Panc1 (cell line): ENCODE measurements at regions not wholly inside any gene's neighbourhood (a gene's known extent, or its start where the extent isn't known, plus 50 kb on each side); places are given as distances from the start of the nearest gene placed in this dataset.

ENCODE experiments used
- ATAC-seq: fragments of 200-7000 bp; cut with Tn5 transposase; 2 replicates; pipeline ENCODE4 v1.9.1; 2020; ENCODE audit warnings: mild to moderate bottlenecking, moderate library complexity
- BruUV-seq: library from RNA; stranded (reverse); fragments of 400-500 nt; replicated peaks from 2 replicates; lab custom pipeline; 2021; lab: Mats Ljungman, UMichigan
- CTCF ChIA-PET: fragments of 300-600 bp; sonication (Branson Sonifier 250); formaldehyde crosslinking; loops from one replicate; lab custom pipeline; 2022; ENCODE audit warnings: antibody characterized with exemption; lab: Charles Lee
- POLR2A ChIA-PET: fragments of 300-600 bp; sonication (Branson Sonifier 250); formaldehyde crosslinking; loops from one replicate; lab custom pipeline; 2022; ENCODE audit warnings: antibody characterized with exemption; lab: Charles Lee
- DNase-seq: peaks from one replicate; pipeline ENCODE4 v3.0.0-alpha.2; 2010; ENCODE audit warnings: low read depth, low spot score
- H3K27ac ChIP-seq: 2 replicates; pipeline ENCODE4 v1.5.1; 2011; ENCODE audit warnings: mild to moderate bottlenecking, low read length, inconsistent platforms
- H3K27me3 ChIP-seq: fragments of 200-500 bp; sonication (Bioruptor generic); 2 replicates; pipeline ENCODE4 v1.6.0; 2014; ENCODE audit warnings: low read length, inconsistent platforms; ENCODE audit not compliant: control insufficient read depth, insufficient read depth
- H3K36me3 ChIP-seq: fragments of 200-500 bp; sonication (Bioruptor generic); 2 replicates; pipeline ENCODE4 v1.5.1; 2014; ENCODE audit warnings: inconsistent platforms, mild to moderate bottlenecking, low read length, moderate library complexity; ENCODE audit not compliant: control insufficient read depth, insufficient read depth
- H3K4me1 ChIP-seq: 2 replicates; pipeline ENCODE4 v1.5.1; 2011; ENCODE audit warnings: inconsistent platforms, mild to moderate bottlenecking, low read length, moderate library complexity; ENCODE audit not compliant: control insufficient read depth, insufficient read depth
- H3K4me3 ChIP-seq, 2 experiments: 2 replicates each; pipeline ENCODE4 v1.5.1; 2011 to 2012; ENCODE audit warnings: low read depth in 2 of 2, low read length in 2 of 2, mild to moderate bottlenecking in 2 of 2, inconsistent platforms in 1 of 2, moderate library complexity in 1 of 2
- H3K9me3 ChIP-seq: fragments of 200-500 bp; sonication (Bioruptor generic); 2 replicates; pipeline ENCODE4 v1.5.1; 2014; ENCODE audit warnings: low read depth, mild to moderate bottlenecking, inconsistent platforms, low read length, moderate library complexity; ENCODE audit not compliant: control insufficient read depth, insufficient read depth
- CTCF ChIP-seq: fragments of 450-650 bp; IDR thresholded peaks from 2 replicates; pipeline ENCODE4 v1.5.1; 2017; ENCODE audit warnings: mild to moderate bottlenecking
- POLR2AphosphoS5 ChIP-seq: IDR thresholded peaks from 2 replicates; pipeline ENCODE4 v1.6.1; 2012; ENCODE audit warnings: mild to moderate bottlenecking, low read depth, low read length, moderate library complexity
- REST ChIP-seq, 2 experiments: IDR thresholded peaks; 2 replicates each; pipeline ENCODE4 v1.6.1; 2011 to 2012; ENCODE audit warnings: low read depth in 2 of 2, control low read depth in 1 of 2, low read length in 1 of 2, mild to moderate bottlenecking in 1 of 2, moderate library complexity in 1 of 2; ENCODE audit not compliant: insufficient read depth in 1 of 2
- SIN3A ChIP-seq: IDR thresholded peaks from 2 replicates; pipeline ENCODE4 v1.6.1; 2012; ENCODE audit warnings: low read depth, mild to moderate bottlenecking, low read length, moderate library complexity, borderline replicate concordance; ENCODE audit not compliant: insufficient read depth
- TCF7L2 ChIP-seq: IDR thresholded peaks from 2 replicates; pipeline ENCODE4 v1.6.1; 2011; ENCODE audit warnings: mild to moderate bottlenecking, low read depth, low read length, inconsistent platforms
- in situ Hi-C: cut with HindIII; loops from 2 replicates; pipeline ENCODE4 v1.10.0; 2016; ENCODE audit warnings: low sequenced_read_pairs, low pct_unique_long_range_greater_than_20kb
- intact Hi-C: fragments of 100-400 bp; cut with micrococcal nuclease; formaldehyde crosslinking; loops from one replicate; pipeline ENCODE4 v1.10.0; 2022; ENCODE audit not compliant: unreplicated experiment

- ATAC-seq (no peak), DNase-seq (no peak)
- TF ChIP-seq POLR2AphosphoS5 (no peak), REST (IDR thresholded peaks at IDR 0.05; ENCODE audit: insufficient read depth in 1 of 2, low read depth in 2 of 2, low read length in 1 of 2) (no peak), TCF7L2 (no peak), CTCF (no peak), SIN3A (no peak)
- no peaks in the 10 kb centered on the region for H3K4me1 ChIP-seq
- intact Hi-C loops, result no loop called here
- ChIA-PET POLR2A (no interaction called here), CTCF (no interaction called here)
- no peak overlapping the region for H3K4me3 ChIP-seq
- no peaks in the 10 kb centered on the region for H3K36me3 ChIP-seq
- in situ Hi-C loops, result no loop called here
- no TSS peak for BruUV-seq
- H3K9me3 ChIP-seq, result no peaks in the 10 kb centered on the region
- H3K27ac ChIP-seq, result no peak overlapping the region
- H3K27me3 ChIP-seq, result no peaks in the 10 kb centered on the region
Observed at GRCh38 chr13:111001636-111002035, 86.8 kb upstream of the ANKRD10 start.

DNA sequence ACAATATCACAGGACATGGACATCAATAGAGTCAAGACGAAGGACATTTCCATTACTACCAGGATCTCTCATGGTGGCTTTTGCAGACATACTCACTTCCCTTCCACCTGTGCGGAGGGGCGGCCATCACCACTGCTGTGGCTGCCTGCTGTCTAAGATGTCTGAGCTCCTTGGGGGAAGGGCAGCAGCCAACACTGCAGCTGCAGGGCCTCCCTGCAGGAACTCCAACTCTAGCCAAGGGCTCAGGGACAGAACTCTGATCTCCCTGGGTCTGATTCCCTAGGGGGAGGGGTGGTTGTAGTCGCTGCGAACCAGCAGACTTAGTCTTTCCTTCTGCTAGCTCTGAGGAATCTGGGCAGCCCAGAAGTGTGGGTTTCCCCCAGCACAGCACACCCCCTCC, 78.9 kb upstream of the ANKRD10 start:
- no peaks in the 10 kb centered on the region for H3K9me3 ChIP-seq
- in situ Hi-C loops, result no loop called here
- DNase-seq, result no peak
- H3K27me3 ChIP-seq, result no peaks in the 10 kb centered on the region
- no peaks in the 10 kb centered on the region for H3K36me3 ChIP-seq
- no peak overlapping the region for H3K4me3 ChIP-seq
- H3K27ac ChIP-seq, result no peak overlapping the region
- no peak for ATAC-seq
- TF ChIP-seq CTCF (no peak), TCF7L2 (no peak), SIN3A (no peak), POLR2AphosphoS5 (no peak), REST (IDR thresholded peaks at IDR 0.05; ENCODE audit: insufficient read depth in 1 of 2, low read depth in 2 of 2, low read length in 1 of 2) (no peak)
- ChIA-PET CTCF (no interaction called here), POLR2A (no interaction called here)
- intact Hi-C loops, result no loop called here
- H3K4me1 ChIP-seq, result no peaks in the 10 kb centered on the region
- no TSS peak for BruUV-seq
